ENCODE measurements at regions not wholly inside any gene's neighbourhood (a gene's known extent, or its start where the extent isn't known, plus 50 kb on each side); places are given as distances from the start of the nearest gene placed in this dataset.
"Not testable (repeated sequence)": the region's sequence is repeated elsewhere in the genome, so short reads cannot be mapped to it uniquely, and the experiment has no call there.

- no peak overlapping the region for H3K9ac ChIP-seq (ENCODE audit: low read length)
- no peaks in the 10 kb centered on the region for H3K36me3 ChIP-seq (ENCODE audit: insufficient read depth, low read length)
- H3K9me3 ChIP-seq (ENCODE audit: low read length), result no peaks in the 10 kb centered on the region
- no peak overlapping the region for H2AFZ ChIP-seq (ENCODE audit: low read length)
- no peaks in the 10 kb centered on the region for H4K20me1 ChIP-seq (ENCODE audit: insufficient read depth, low read length)
- H3K27ac ChIP-seq (ENCODE audit: low read depth, low read length, poor library complexity, severe bottlenecking), result no peak overlapping the region
- H3K4me1 ChIP-seq (ENCODE audit: insufficient read depth, low read length, severe bottlenecking), result no peaks in the 10 kb centered on the region
- H3K4me3 ChIP-seq (ENCODE audit: low read depth, low read length, poor library complexity, severe bottlenecking), result no peak overlapping the region
- no peaks in the 10 kb centered on the region for H3K9me2 ChIP-seq (ENCODE audit: low read depth, low read length)
- no peaks in the 10 kb centered on the region for H3K27me3 ChIP-seq (ENCODE audit: insufficient read depth, low read length)
- no peaks in the 10 kb centered on the region for H3F3A ChIP-seq (ENCODE audit: insufficient read depth, low read length)
- TF ChIP-seq EZH2 (IDR thresholded peaks at IDR 0.05; ENCODE audit: borderline replicate concordance, low read length) (no peak), CTCF (IDR thresholded peaks at IDR 0.05; ENCODE audit: low read length) (no peak)
- no peaks in the 10 kb centered on the region for H3K79me2 ChIP-seq (ENCODE audit: insufficient read depth, low read length)
- no peak overlapping the region for H3K4me2 ChIP-seq (ENCODE audit: low read length)
Measured at GRCh38 chr6:84870672-84871071, 106.3 kb upstream of the TBX18 start.

- no peaks in the 10 kb centered on the region for H3K9me3 ChIP-seq (ENCODE audit: low read length)
- H3K4me2 ChIP-seq (ENCODE audit: low read length), result no peak overlapping the region
- no peak overlapping the region for H3K27ac ChIP-seq (ENCODE audit: low read depth, low read length, poor library complexity, severe bottlenecking)
- no peaks in the 10 kb centered on the region for H3K27me3 ChIP-seq (ENCODE audit: insufficient read depth, low read length)
- H2AFZ ChIP-seq (ENCODE audit: low read length), result no peak overlapping the region
- TF ChIP-seq EZH2 (IDR thresholded peaks at IDR 0.05; ENCODE audit: borderline replicate concordance, low read length), result no peak
- no peak for TF ChIP-seq CTCF (IDR thresholded peaks at IDR 0.05; ENCODE audit: low read length)
- no peaks in the 10 kb centered on the region for H3K9me2 ChIP-seq (ENCODE audit: low read depth, low read length)
- no peak overlapping the region for H3K9ac ChIP-seq (ENCODE audit: low read length)
- no peak overlapping the region for H3K4me3 ChIP-seq (ENCODE audit: low read depth, low read length, poor library complexity, severe bottlenecking)
- H3F3A ChIP-seq (ENCODE audit: insufficient read depth, low read length), result no peaks in the 10 kb centered on the region
- H3K4me1 ChIP-seq (ENCODE audit: insufficient read depth, low read length, severe bottlenecking), result no peaks in the 10 kb centered on the region
- no peaks in the 10 kb centered on the region for H3K79me2 ChIP-seq (ENCODE audit: insufficient read depth, low read length)
- no peaks in the 10 kb centered on the region for H3K36me3 ChIP-seq (ENCODE audit: insufficient read depth, low read length)
- H4K20me1 ChIP-seq (ENCODE audit: insufficient read depth, low read length), result no peaks in the 10 kb centered on the region
Measured at GRCh38 chr6:84868149-84868548, 103.8 kb upstream of the TBX18 start.

DNA sequence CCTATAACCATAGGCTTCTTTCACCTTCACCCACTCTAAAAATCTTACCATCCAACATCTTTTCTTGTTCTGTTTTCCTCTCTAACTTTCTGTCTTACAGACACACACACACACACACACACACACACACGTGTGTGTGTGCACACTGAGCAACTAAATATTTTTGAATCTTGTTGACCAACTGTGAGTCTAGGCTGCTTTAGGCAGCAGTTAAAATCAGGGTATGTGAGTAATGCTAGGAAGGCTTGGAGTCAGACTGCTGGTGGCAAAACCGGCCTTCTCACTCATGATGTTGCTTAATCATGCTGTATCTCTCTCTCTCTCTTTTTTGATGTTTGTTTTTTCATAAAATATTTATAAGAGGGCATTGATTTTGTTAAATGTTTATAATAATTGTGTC, 103.1 kb upstream of the TBX18 start:
- no peaks in the 10 kb centered on the region for H3F3A ChIP-seq (ENCODE audit: insufficient read depth, low read length)
- TF ChIP-seq EZH2 (IDR thresholded peaks at IDR 0.05; ENCODE audit: borderline replicate concordance, low read length), result no peak
- H3K9me2 ChIP-seq (ENCODE audit: low read depth, low read length), result no peaks in the 10 kb centered on the region
- no peaks in the 10 kb centered on the region for H3K9me3 ChIP-seq (ENCODE audit: low read length)
- H3K4me3 ChIP-seq (ENCODE audit: low read depth, low read length, poor library complexity, severe bottlenecking), result no peak overlapping the region
- H3K36me3 ChIP-seq (ENCODE audit: insufficient read depth, low read length), result no peaks in the 10 kb centered on the region
- H3K4me2 ChIP-seq (ENCODE audit: low read length), result no peak overlapping the region
- no peaks in the 10 kb centered on the region for H3K4me1 ChIP-seq (ENCODE audit: insufficient read depth, low read length, severe bottlenecking)
- H3K9ac ChIP-seq (ENCODE audit: low read length), result no peak overlapping the region
- H4K20me1 ChIP-seq (ENCODE audit: insufficient read depth, low read length), result no peaks in the 10 kb centered on the region
- H3K79me2 ChIP-seq (ENCODE audit: insufficient read depth, low read length), result no peaks in the 10 kb centered on the region
- H3K27ac ChIP-seq (ENCODE audit: low read depth, low read length, poor library complexity, severe bottlenecking), result no peak overlapping the region
- H3K27me3 ChIP-seq (ENCODE audit: insufficient read depth, low read length), result no peaks in the 10 kb centered on the region
- no peak overlapping the region for H2AFZ ChIP-seq (ENCODE audit: low read length)

GRCh38 chr6:84866715-84867114, 102.3 kb upstream of the TBX18 start:
- H3K4me1 ChIP-seq (ENCODE audit: insufficient read depth, low read length, severe bottlenecking), result no peaks in the 10 kb centered on the region
- H2AFZ ChIP-seq (ENCODE audit: low read length), result no peak overlapping the region
- H3K4me3 ChIP-seq (ENCODE audit: low read depth, low read length, poor library complexity, severe bottlenecking), result no peak overlapping the region
- H3F3A ChIP-seq (ENCODE audit: insufficient read depth, low read length), result no peaks in the 10 kb centered on the region
- no peak for TF ChIP-seq CTCF (IDR thresholded peaks at IDR 0.05; ENCODE audit: low read length)
- no peak for TF ChIP-seq EZH2 (IDR thresholded peaks at IDR 0.05; ENCODE audit: borderline replicate concordance, low read length)
- H3K27me3 ChIP-seq (ENCODE audit: insufficient read depth, low read length), result no peaks in the 10 kb centered on the region
- H3K4me2 ChIP-seq (ENCODE audit: low read length), result no peak overlapping the region
- H3K79me2 ChIP-seq (ENCODE audit: insufficient read depth, low read length), result no peaks in the 10 kb centered on the region
- H3K9ac ChIP-seq (ENCODE audit: low read length), result no peak overlapping the region
- no peaks in the 10 kb centered on the region for H4K20me1 ChIP-seq (ENCODE audit: insufficient read depth, low read length)
- H3K27ac ChIP-seq (ENCODE audit: low read depth, low read length, poor library complexity, severe bottlenecking), result no peak overlapping the region
- no peaks in the 10 kb centered on the region for H3K36me3 ChIP-seq (ENCODE audit: insufficient read depth, low read length)
- no peaks in the 10 kb centered on the region for H3K9me2 ChIP-seq (ENCODE audit: low read depth, low read length)
- no peaks in the 10 kb centered on the region for H3K9me3 ChIP-seq (ENCODE audit: low read length)

GRCh38 chr6:84865372-84865771, 101.0 kb upstream of the TBX18 start:
- not testable (repeated sequence) for H3K4me3 ChIP-seq (ENCODE audit: low read depth, low read length, poor library complexity, severe bottlenecking); H3K79me2 ChIP-seq (ENCODE audit: insufficient read depth, low read length); H3F3A ChIP-seq (ENCODE audit: insufficient read depth, low read length); H3K9me2 ChIP-seq (ENCODE audit: low read depth, low read length); H3K4me2 ChIP-seq (ENCODE audit: low read length); H2AFZ ChIP-seq (ENCODE audit: low read length); H3K4me1 ChIP-seq (ENCODE audit: insufficient read depth, low read length, severe bottlenecking); H3K27ac ChIP-seq (ENCODE audit: low read depth, low read length, poor library complexity, severe bottlenecking); H3K27me3 ChIP-seq (ENCODE audit: insufficient read depth, low read length); H3K9me3 ChIP-seq (ENCODE audit: low read length); H3K36me3 ChIP-seq (ENCODE audit: insufficient read depth, low read length); H3K9ac ChIP-seq (ENCODE audit: low read length); H4K20me1 ChIP-seq (ENCODE audit: insufficient read depth, low read length)
